HepG2 (cell line): ENCODE measurements at regions not wholly inside any gene's neighbourhood (a gene's known extent, or its start where the extent isn't known, plus 50 kb on each side); places are given as distances from the start of the nearest gene placed in this dataset.

Source experiments
- GLI4 ChIP-seq: sonication (generic); formaldehyde crosslinking; IDR thresholded peaks from 2 replicates; pipeline ENCODE4 v1.5.1; 2020; ENCODE audit warnings: missing genetic modification reagents, mild to moderate bottlenecking, moderate library complexity, borderline replicate concordance
- HNRNPK ChIP-seq: fragments of 200-400 bp; formaldehyde crosslinking; IDR thresholded peaks from 2 replicates; pipeline ENCODE4 v1.6.1; 2018; ENCODE audit warnings: low read length, low read depth, moderate library complexity, mild to moderate bottlenecking; ENCODE audit not compliant: poor library complexity, severe bottlenecking
- MYC ChIP-seq: sonication (generic); formaldehyde crosslinking; IDR thresholded peaks from 2 replicates; pipeline ENCODE4 v1.9.0; 2021; ENCODE audit warnings: missing genetic modification reagents, borderline replicate concordance
- RFX5 ChIP-seq: IDR thresholded peaks from 2 replicates; pipeline ENCODE4 v1.6.1; 2011; ENCODE audit warnings: low read depth, low read length, improper control_type of control experiment
- TAF1 ChIP-seq: sonication (generic); formaldehyde crosslinking; IDR thresholded peaks from 2 replicates; pipeline ENCODE4 v1.4.0; 2020; ENCODE audit warnings: missing genetic modification reagents
- TCF12 ChIP-seq, 2 experiments: fragments of 450-650 bp in 1 of 2; sonication (generic) in 1 of 2; formaldehyde crosslinking in 1 of 2; IDR thresholded peaks; 2 replicates each; pipeline versions ENCODE4 v1.6.1 to v1.8.0; 2017 to 2022; ENCODE audit warnings: antibody characterized with exemption in 1 of 2, mild to moderate bottlenecking in 1 of 2, missing genetic modification reagents in 1 of 2, moderate library complexity in 1 of 2
- TCF7 ChIP-seq: sonication (generic); IDR thresholded peaks from 2 replicates; pipeline ENCODE4 v1.6.1; 2016; ENCODE audit warnings: antibody characterized with exemption, low read depth
- ZBTB21 ChIP-seq: sonication (generic); formaldehyde crosslinking; IDR thresholded peaks from 2 replicates; pipeline ENCODE4 v1.4.0; 2020; ENCODE audit warnings: missing genetic modification reagents
- ZNF713 ChIP-seq: sonication (generic); formaldehyde crosslinking; IDR thresholded peaks from 2 replicates; pipeline ENCODE4 v1.4.0; 2020; ENCODE audit warnings: mild to moderate bottlenecking, missing genetic modification reagents
- TF ChIP-seq, protein P1 (sequence below): sonication (generic); formaldehyde crosslinking; IDR thresholded peaks from 2 replicates; pipeline ENCODE4 v1.5.0; 2020; ENCODE audit warnings: mild to moderate bottlenecking, missing genetic modification reagents, moderate library complexity
- TF ChIP-seq, protein P2 (sequence below): sonication (generic); formaldehyde crosslinking; IDR thresholded peaks from 2 replicates; pipeline ENCODE4 v1.4.0; 2020; ENCODE audit warnings: low read depth, missing genetic modification reagents
- TF ChIP-seq, protein P3 (sequence below): sonication (generic); formaldehyde crosslinking; IDR thresholded peaks from 2 replicates; pipeline ENCODE4 v1.4.0; 2020; ENCODE audit warnings: missing genetic modification reagents, borderline replicate concordance

DNA sequence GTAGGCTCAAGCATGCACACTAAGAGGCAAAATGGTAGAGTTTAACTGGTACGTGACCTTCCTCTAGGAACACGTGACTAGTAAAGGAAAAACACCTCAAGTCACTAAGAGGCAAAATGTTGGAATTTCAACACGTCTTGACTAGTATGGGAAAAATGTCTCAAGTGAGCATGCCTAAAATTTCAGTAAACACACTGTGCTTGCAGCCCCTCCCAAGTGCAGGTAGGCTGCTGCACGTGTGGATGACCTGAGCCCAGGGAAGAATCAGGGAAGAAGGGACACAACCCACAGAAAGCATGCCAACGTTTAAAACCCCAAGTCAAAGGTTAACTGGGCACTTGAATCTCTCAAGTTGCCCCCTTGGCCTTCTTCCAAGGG lies 162.2 kb downstream of the TENT5A start:
- TF ChIP-seq, protein P1, sequence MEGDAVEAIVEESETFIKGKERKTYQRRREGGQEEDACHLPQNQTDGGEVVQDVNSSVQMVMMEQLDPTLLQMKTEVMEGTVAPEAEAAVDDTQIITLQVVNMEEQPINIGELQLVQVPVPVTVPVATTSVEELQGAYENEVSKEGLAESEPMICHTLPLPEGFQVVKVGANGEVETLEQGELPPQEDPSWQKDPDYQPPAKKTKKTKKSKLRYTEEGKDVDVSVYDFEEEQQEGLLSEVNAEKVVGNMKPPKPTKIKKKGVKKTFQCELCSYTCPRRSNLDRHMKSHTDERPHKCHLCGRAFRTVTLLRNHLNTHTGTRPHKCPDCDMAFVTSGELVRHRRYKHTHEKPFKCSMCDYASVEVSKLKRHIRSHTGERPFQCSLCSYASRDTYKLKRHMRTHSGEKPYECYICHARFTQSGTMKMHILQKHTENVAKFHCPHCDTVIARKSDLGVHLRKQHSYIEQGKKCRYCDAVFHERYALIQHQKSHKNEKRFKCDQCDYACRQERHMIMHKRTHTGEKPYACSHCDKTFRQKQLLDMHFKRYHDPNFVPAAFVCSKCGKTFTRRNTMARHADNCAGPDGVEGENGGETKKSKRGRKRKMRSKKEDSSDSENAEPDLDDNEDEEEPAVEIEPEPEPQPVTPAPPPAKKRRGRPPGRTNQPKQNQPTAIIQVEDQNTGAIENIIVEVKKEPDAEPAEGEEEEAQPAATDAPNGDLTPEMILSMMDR (CRISPR knock-in tag), result no peak
- TF ChIP-seq MYC (CRISPR knock-in tag) (no peak), RFX5 (no peak), TAF1 (CRISPR knock-in tag) (no peak), GLI4 (no peak), ZBTB21 (CRISPR knock-in tag) (no peak), TCF12 (IDR thresholded peaks at IDR 0.05) (no peak), TCF12 (CRISPR knock-in tag; IDR thresholded peaks at IDR 0.05) (no peak), ZNF713 (no peak), TCF7 (no peak), HNRNPK (no peak)
- TF ChIP-seq, protein P2, sequence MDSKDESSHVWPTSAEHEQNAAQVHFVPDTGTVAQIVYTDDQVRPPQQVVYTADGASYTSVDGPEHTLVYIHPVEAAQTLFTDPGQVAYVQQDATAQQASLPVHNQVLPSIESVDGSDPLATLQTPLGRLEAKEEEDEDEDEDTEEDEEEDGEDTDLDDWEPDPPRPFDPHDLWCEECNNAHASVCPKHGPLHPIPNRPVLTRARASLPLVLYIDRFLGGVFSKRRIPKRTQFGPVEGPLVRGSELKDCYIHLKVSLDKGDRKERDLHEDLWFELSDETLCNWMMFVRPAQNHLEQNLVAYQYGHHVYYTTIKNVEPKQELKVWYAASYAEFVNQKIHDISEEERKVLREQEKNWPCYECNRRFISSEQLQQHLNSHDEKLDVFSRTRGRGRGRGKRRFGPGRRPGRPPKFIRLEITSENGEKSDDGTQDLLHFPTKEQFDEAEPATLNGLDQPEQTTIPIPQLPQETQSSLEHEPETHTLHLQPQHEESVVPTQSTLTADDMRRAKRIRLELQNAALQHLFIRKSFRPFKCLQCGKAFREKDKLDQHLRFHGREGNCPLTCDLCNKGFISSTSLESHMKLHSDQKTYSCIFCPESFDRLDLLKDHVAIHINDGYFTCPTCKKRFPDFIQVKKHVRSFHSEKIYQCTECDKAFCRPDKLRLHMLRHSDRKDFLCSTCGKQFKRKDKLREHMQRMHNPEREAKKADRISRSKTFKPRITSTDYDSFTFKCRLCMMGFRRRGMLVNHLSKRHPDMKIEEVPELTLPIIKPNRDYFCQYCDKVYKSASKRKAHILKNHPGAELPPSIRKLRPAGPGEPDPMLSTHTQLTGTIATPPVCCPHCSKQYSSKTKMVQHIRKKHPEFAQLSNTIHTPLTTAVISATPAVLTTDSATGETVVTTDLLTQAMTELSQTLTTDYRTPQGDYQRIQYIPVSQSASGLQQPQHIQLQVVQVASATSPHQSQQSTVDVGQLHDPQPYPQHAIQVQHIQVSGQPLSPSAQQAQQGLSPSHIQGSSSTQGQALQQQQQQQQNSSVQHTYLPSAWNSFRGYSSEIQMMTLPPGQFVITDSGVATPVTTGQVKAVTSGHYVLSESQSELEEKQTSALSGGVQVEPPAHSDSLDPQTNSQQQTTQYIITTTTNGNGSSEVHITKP, result no peak
- TF ChIP-seq, protein P3, sequence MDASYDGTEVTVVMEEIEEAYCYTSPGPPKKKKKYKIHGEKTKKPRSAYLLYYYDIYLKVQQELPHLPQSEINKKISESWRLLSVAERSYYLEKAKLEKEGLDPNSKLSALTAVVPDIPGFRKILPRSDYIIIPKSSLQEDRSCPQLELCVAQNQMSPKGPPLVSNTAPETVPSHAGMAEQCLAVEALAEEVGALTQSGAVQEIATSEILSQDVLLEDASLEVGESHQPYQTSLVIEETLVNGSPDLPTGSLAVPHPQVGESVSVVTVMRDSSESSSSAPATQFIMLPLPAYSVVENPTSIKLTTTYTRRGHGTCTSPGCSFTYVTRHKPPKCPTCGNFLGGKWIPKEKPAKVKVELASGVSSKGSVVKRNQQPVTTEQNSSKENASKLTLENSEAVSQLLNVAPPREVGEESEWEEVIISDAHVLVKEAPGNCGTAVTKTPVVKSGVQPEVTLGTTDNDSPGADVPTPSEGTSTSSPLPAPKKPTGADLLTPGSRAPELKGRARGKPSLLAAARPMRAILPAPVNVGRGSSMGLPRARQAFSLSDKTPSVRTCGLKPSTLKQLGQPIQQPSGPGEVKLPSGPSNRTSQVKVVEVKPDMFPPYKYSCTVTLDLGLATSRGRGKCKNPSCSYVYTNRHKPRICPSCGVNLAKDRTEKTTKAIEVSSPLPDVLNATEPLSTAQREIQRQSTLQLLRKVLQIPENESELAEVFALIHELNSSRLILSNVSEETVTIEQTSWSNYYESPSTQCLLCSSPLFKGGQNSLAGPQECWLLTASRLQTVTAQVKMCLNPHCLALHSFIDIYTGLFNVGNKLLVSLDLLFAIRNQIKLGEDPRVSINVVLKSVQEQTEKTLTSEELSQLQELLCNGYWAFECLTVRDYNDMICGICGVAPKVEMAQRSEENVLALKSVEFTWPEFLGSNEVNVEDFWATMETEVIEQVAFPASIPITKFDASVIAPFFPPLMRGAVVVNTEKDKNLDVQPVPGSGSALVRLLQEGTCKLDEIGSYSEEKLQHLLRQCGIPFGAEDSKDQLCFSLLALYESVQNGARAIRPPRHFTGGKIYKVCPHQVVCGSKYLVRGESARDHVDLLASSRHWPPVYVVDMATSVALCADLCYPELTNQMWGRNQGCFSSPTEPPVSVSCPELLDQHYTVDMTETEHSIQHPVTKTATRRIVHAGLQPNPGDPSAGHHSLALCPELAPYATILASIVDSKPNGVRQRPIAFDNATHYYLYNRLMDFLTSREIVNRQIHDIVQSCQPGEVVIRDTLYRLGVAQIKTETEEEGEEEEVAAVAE, result no peak
